ENCODE measurements at regions not wholly inside any gene's neighbourhood (a gene's known extent, or its start where the extent isn't known, plus 50 kb on each side); places are given as distances from the start of the nearest gene placed in this dataset.

DNA sequence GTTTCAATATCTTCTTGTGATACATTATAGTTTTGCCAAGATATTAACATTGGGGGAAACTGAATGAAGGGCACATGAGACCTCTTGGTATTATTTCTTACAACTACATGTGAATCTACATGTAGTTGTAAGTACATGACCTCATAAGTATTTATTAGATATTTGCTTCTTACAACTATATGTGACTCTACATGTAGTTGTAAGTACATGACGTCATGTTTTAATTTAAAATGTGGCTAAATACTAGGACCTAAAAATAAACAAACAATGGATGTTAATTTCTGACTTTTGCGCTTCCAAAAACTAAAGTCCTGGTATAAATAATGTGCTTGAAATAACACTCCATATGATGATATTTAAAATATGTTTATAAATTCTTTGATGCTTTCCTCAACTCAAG, 190.2 kb downstream of the CBLL2 start:
- TF ChIP-seq, protein P1, sequence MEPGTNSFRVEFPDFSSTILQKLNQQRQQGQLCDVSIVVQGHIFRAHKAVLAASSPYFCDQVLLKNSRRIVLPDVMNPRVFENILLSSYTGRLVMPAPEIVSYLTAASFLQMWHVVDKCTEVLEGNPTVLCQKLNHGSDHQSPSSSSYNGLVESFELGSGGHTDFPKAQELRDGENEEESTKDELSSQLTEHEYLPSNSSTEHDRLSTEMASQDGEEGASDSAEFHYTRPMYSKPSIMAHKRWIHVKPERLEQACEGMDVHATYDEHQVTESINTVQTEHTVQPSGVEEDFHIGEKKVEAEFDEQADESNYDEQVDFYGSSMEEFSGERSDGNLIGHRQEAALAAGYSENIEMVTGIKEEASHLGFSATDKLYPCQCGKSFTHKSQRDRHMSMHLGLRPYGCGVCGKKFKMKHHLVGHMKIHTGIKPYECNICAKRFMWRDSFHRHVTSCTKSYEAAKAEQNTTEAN (CRISPR knock-in tag; IDR thresholded peaks at IDR 0.05) = no peak
- TF ChIP-seq, protein P2, sequence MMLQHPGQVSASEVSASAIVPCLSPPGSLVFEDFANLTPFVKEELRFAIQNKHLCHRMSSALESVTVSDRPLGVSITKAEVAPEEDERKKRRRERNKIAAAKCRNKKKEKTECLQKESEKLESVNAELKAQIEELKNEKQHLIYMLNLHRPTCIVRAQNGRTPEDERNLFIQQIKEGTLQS (IDR thresholded peaks at IDR 0.05) = 0 out of 2 replicates have a peak, but pooled peaks have one; percentile 12
- TF ChIP-seq, protein P2 (CRISPR knock-in tag; conservative IDR thresholded peaks at IDR 0.05) = no peak
- 0 out of 2 replicates have a peak, but pooled peaks have one; percentile 25 for TF ChIP-seq ATF7 (IDR thresholded peaks at IDR 0.05)
- Histone ChIP-seq H3K27ac (ENCODE audit: extremely low read depth, low read depth, low read length) (no peak overlapping the region), H3K4me1 (replicated peaks in 1 of 2; ENCODE audit: control insufficient read depth in 2 of 2, insufficient read depth in 2 of 2, low read length in 2 of 2) (no peaks in the 10 kb centered on the region), H3K4me3 (no peak overlapping the region), H4K20me1 (replicated peaks; ENCODE audit: control insufficient read depth, insufficient read depth, low read length) (no peaks in the 10 kb centered on the region), H3K9ac (ENCODE audit: insufficient read depth in 1 of 2, low read depth in 2 of 2, low read length in 2 of 2) (no peak overlapping the region), H3K36me3 (ENCODE audit: control insufficient read depth, insufficient read depth, low read length) (no peaks in the 10 kb centered on the region), H3K9me1 (ENCODE audit: control insufficient read depth, insufficient read depth, low read length) (no peaks in the 10 kb centered on the region), H3K27me3 (ENCODE audit: control insufficient read depth in 2 of 2, insufficient read depth in 2 of 2, low read length in 2 of 2) (no peaks in the 10 kb centered on the region), H2AFZ (ENCODE audit: low read depth, low read length) (no peak overlapping the region), H3K79me2 (ENCODE audit: control insufficient read depth, insufficient read depth, low read length) (no peaks in the 10 kb centered on the region), H3K4me2 (ENCODE audit: insufficient read depth, low read length) (no peak overlapping the region), H3K9me3 (replicated peaks; ENCODE audit: control insufficient read depth, insufficient read depth, low read depth, low read length) (no peaks in the 10 kb centered on the region)
- no TSS peak for BruUV-seq (replicated peaks)
- ChIA-PET CTCF (ENCODE audit: low intra/inter-chr PET ratio) (no interaction called here), POLR2A (no interaction called here)
- no peak for FAIRE-seq
- in situ Hi-C loops (cut with MboI) = no loop called here
- no peak for ATAC-seq
- 0% methylated on average over 2 of the region's 2 CpGs for WGBS (ENCODE audit: insufficient coverage, low coverage, missing lambda C conversion rate)
- intact Hi-C loops (cut with micrococcal nuclease) = no loop called here
- DNase-seq (ENCODE audit: extremely low read depth in 1 of 4, low spot score in 3 of 4) = no peak

DNA sequence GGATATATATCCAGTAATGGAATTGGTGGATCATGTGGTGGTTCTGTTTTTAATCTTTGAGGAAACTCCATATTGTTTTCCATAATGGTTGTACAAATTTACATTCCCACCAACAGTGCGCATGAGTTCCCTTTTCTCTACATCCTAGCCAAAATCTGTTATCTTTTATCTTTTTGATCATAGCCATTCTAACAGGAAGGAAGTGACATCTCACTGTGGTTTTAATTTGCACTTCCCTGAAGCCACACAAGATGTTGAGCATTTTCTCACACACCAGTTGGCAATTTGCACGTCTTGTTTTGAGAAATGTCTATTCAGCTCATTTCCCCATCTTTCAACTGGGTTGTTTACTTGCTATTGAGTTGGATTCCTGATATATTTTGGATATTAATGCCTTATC, 194.9 kb downstream of the CBLL2 start:
- H3K36me3 ChIP-seq (ENCODE audit: control insufficient read depth, insufficient read depth, low read length) = no peaks in the 10 kb centered on the region
- H2AFZ ChIP-seq (ENCODE audit: low read depth, low read length) = no peak overlapping the region
- no peak overlapping the region for H3K9ac ChIP-seq (ENCODE audit: insufficient read depth in 1 of 2, low read depth in 2 of 2, low read length in 2 of 2)
- no peaks in the 10 kb centered on the region for H3K27me3 ChIP-seq (ENCODE audit: control insufficient read depth in 2 of 2, insufficient read depth in 2 of 2, low read length in 2 of 2)
- intact Hi-C loops (cut with micrococcal nuclease) (no loop called here), in situ Hi-C loops (cut with MboI) (no loop called here)
- BruUV-seq (replicated peaks) = no TSS peak
- H3K4me1 ChIP-seq (replicated peaks in 1 of 2; ENCODE audit: control insufficient read depth in 2 of 2, insufficient read depth in 2 of 2, low read length in 2 of 2) = no peaks in the 10 kb centered on the region
- ChIA-PET CTCF (ENCODE audit: low intra/inter-chr PET ratio) (no interaction called here), POLR2A (no interaction called here)
- no peak for FAIRE-seq
- no peaks in the 10 kb centered on the region for H3K9me3 ChIP-seq (replicated peaks; ENCODE audit: control insufficient read depth, insufficient read depth, low read depth, low read length)
- H4K20me1 ChIP-seq (replicated peaks; ENCODE audit: control insufficient read depth, insufficient read depth, low read length) = no peaks in the 10 kb centered on the region
- no peak overlapping the region for H3K4me3 ChIP-seq
- no peak for ATAC-seq
- no peak overlapping the region for H3K27ac ChIP-seq (ENCODE audit: extremely low read depth, low read depth, low read length)
- no peak overlapping the region for H3K4me2 ChIP-seq (ENCODE audit: insufficient read depth, low read length)
- no peak for DNase-seq (ENCODE audit: extremely low read depth in 1 of 4, low spot score in 3 of 4)
- 7% methylated on average over 2 of the region's 2 CpGs for WGBS (ENCODE audit: insufficient coverage, low coverage, missing lambda C conversion rate)
- H3K79me2 ChIP-seq (ENCODE audit: control insufficient read depth, insufficient read depth, low read length) = no peaks in the 10 kb centered on the region
- no peak for TF ChIP-seq POLR2H (tag; IDR thresholded peaks at IDR 0.05; ENCODE audit: low read depth)
- H3K9me1 ChIP-seq (ENCODE audit: control insufficient read depth, insufficient read depth, low read length) = no peaks in the 10 kb centered on the region
